Activated naive CD4-positive, alpha-beta T cell treated with anti-CD3 and anti-CD28 coated beads, Interleukin-2, amount 50 U/mL, for 72 hours (primary cell): ENCODE measurements at regions not wholly inside any gene's neighbourhood (a gene's known extent, or its start where the extent isn't known, plus 50 kb on each side); places are given as distances from the start of the nearest gene placed in this dataset.
"Not testable (repeated sequence)": the region's sequence is repeated elsewhere in the genome, so short reads cannot be mapped to it uniquely, and the experiment has no call there.

ENCODE experiments used
- ATAC-seq, 2 donors: fragments of 150-1000 bp; cut with Tn5 transposase; 2 replicates each; pipeline ENCODE4 v1.10.0; 2021; ENCODE audit warnings: mild to moderate bottlenecking in 2 of 2, moderate library complexity in 2 of 2
- DNase-seq, 2 donors: peaks; one replicate each; pipeline ENCODE4 v3.0.0; 2021 to 2022; ENCODE audit warnings: low spot score in 2 of 2
- H3K27ac Mint-ChIP-seq, 2 donors: one replicate each; pipeline ENCODE4 v1.8.0; 2022; ENCODE audit warnings: mild to moderate bottlenecking in 2 of 2, mixed read lengths in 2 of 2
- H3K36me3 Mint-ChIP-seq, 2 donors: one replicate each; pipeline ENCODE4 v1.8.0; 2022; ENCODE audit warnings: mixed read lengths in 2 of 2
- H3K9me3 Mint-ChIP-seq, 2 donors: one replicate each; pipeline ENCODE4 v1.8.0; 2022; ENCODE audit warnings: mixed read lengths in 2 of 2

GRCh38 chr1:90356101-90356500 lies 361.0 kb downstream of the BARHL2 start:
- no peak for ATAC-seq
- DNase-seq, result no peak
- Mint-ChIP-seq H3K36me3 (no peaks in the 10 kb centered on the region), H3K27ac (no peak overlapping the region), H3K9me3 (no peaks in the 10 kb centered on the region)

DNA sequence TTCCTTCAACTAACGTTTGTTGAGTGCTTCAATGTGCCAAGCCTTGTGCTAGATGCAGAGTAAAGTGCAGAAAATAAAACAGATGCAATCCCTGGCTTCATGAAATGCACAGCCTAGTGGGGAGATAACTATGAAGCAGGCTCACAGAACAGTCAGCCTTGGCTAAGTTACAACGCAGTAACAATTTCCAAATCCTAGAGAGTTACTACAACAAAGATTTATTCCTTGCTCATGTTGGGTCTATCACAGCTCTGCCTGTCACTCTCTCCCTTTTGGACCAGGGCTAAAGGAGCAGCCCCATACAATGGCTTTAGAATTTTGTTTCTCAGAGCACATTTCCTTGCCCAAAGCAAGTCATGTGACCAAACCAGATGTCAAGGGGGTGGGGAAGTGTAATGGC lies 359.8 kb downstream of the ZNF326 start:
- Mint-ChIP-seq H3K27ac (no peak overlapping the region), H3K36me3 (no peaks in the 10 kb centered on the region)
- no peak for ATAC-seq

GRCh38 chr1:90351019-90351418 lies 356.1 kb downstream of the ZNF326 start:
- Mint-ChIP-seq H3K36me3 (no peaks in the 10 kb centered on the region), H3K27ac (no peak overlapping the region), H3K9me3 (peaks cover 0 to 8% of the 10 kb centered on the region in 2 donors)
- ATAC-seq (no peak), DNase-seq (no peak)

More for the DNA sequence above, 359.8 kb downstream of the ZNF326 start:
- no peak for DNase-seq
- no peaks in the 10 kb centered on the region for H3K9me3 Mint-ChIP-seq

DNA sequence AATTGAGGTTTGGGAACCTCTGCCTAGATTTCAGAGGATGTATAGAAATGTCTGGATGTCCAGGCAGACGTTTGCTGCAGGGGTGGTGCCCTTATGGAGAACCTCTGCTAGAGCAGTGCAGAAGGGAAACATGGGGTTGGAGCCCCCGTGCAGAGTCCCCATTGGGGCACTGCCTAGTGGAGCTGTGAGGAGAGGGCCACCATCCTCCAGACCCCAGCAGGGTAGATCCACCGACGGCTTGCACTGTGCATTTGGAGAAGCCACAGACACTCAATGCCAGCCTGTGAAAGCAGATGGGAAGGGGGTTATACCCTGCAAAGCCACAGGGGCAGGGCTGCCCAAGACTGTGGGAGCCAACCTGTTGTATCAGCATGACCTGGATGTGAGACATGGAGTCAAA lies 354.6 kb downstream of the ZNF326 start:
- no peak overlapping the region for H3K27ac Mint-ChIP-seq
- no peak for ATAC-seq
- H3K36me3 Mint-ChIP-seq, result no peaks in the 10 kb centered on the region
- H3K9me3 Mint-ChIP-seq, result peaks cover 3 to 13% of the 10 kb centered on the region in 2 donors
- DNase-seq, result no peak

GRCh38 chr1:90348934-90349333 lies 354.0 kb downstream of the ZNF326 start:
- no peak for ATAC-seq
- Mint-ChIP-seq H3K27ac (no peak overlapping the region), H3K36me3 (no peaks in the 10 kb centered on the region), H3K9me3 (peaks cover 3 to 13% of the 10 kb centered on the region in 2 donors)
- DNase-seq, result no peak

DNA sequence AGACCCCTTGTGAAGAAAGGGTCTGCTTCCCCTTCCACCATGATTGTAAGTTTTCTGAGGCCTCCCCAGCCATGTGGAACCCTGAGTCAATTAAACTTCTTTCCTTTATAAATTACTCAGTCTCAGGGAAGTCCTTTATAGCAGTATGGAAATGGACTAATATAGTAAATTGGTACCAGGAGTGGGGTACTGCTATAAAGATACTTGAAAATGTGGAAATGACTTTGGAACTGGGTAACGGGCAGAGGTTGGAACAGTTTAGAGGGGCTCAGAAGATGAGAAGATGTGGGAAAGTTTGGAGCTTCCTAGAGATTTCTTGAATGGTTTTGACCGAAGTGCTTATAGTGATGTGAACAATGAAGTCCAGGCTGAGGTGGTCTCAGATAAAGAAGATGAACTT lies 353.5 kb downstream of the ZNF326 start:
- H3K27ac Mint-ChIP-seq, H3K36me3 Mint-ChIP-seq, DNase-seq, ATAC-seq: not testable (repeated sequence)
- peaks cover 3 to 13% of the 10 kb centered on the region in 2 donors for H3K9me3 Mint-ChIP-seq

DNA sequence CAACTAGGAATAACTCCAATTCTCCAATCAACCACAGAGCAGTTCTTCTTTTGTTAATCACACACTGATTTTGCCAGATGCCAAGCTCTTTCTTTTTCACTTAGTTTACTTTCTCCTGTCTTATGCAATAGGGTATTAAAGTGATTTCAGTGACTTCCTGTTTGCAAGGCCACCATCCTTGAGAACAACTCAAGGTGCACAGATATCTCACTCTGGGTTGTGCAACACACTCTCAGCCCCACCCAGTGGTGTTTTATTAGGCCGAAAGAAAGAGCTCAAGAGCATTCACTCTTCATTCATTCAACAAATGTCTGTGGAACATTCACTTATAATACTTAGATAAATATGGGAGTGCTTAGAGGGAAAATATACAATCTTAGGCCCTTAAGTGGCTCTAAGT lies 352.5 kb downstream of the ZNF326 start:
- no peak for ATAC-seq
- Mint-ChIP-seq H3K9me3 (peaks cover 3 to 13% of the 10 kb centered on the region in 2 donors), H3K27ac (no peak overlapping the region)

GRCh38 chr1:90346757-90347156 lies 351.8 kb downstream of the ZNF326 start:
- Mint-ChIP-seq H3K36me3 (no peaks in the 10 kb centered on the region), H3K27ac (no peak overlapping the region), H3K9me3 (peaks cover 3 to 13% of the 10 kb centered on the region in 2 donors)
- no peak for ATAC-seq
- no peak for DNase-seq

More for the DNA sequence above, 352.5 kb downstream of the ZNF326 start:
- DNase-seq, result no peak
- no peaks in the 10 kb centered on the region for H3K36me3 Mint-ChIP-seq

- Mint-ChIP-seq H3K9me3 (peaks cover 3 to 13% of the 10 kb centered on the region in 2 donors), H3K36me3 (no peaks in the 10 kb centered on the region), H3K27ac (no peak overlapping the region)
- ATAC-seq (no peak), DNase-seq (no peak)
Observed at GRCh38 chr1:90346349-90346748, 351.4 kb downstream of the ZNF326 start.

DNA sequence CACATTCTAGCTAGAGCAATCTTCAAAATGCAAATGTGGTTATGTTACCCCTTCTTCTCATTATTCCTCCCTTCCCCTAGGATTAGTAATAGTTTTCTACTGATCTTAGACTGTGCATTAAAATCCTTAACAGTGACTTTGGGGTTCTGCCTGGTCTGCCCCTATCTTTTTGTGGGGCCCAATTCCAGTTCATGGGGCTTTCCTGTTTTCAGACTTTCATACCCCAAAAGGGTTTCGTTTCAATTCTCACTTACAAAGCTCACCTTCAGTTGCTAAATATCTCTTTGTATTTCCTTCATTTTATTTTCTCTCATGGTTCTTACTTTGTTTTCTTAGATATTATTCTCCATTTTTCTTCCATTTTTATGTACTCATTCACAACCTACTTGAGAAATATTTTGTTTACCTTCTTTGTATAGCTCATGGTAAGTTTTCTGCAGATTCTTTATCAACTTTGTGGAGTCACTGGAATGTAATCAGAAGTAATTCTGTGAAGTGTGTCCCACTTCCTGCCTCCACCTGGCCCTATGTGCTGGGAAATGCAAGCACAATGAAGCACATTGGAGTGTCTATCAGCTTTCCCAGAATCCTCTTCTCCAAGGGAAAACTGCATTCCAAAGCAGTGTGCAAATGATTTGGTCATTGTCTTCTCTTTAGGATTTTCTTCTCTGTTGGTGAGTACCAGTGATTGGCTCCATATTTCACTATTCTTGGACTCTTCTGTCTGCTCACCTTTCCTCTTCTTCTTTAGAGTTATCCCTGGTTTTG lies 350.2 kb downstream of the ZNF326 start:
- ATAC-seq (no peak), DNase-seq (no peak)
- H3K27ac Mint-ChIP-seq, result no peak overlapping the region
- H3K9me3 Mint-ChIP-seq, result peaks cover 3 to 13% of the 10 kb centered on the region in 2 donors
- H3K36me3 Mint-ChIP-seq, result no peaks in the 10 kb centered on the region

DNA sequence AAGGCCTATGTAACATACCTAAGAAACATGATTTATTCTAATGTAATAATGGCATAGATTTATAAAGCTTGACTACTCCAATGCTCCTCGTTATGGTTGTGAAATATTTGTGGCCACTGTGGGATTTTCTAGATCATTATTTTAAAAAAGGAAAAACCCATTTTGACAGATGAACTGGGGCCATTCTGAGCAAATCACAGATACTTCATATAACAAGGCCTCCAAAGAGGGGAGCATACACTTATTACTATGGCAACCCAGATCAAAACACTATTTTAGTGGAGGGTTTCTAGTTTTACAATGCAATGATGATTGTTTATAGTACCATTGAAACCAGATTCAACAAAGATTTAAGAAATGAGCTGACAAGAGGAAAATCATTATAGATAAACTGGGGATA lies 346.6 kb downstream of the ZNF326 start:
- Mint-ChIP-seq H3K27ac (no peak overlapping the region), H3K36me3 (no peaks in the 10 kb centered on the region), H3K9me3 (peaks cover 3 to 5% of the 10 kb centered on the region in 2 donors)
- ATAC-seq (no peak), DNase-seq (no peak)

- Mint-ChIP-seq H3K36me3 (no peaks in the 10 kb centered on the region), H3K27ac (no peak overlapping the region), H3K9me3 (peaks cover under 1 to 2% of the 10 kb centered on the region in 2 donors)
- ATAC-seq (no peak), DNase-seq (no peak)
Observed at GRCh38 chr1:90340606-90341005, 345.7 kb downstream of the ZNF326 start.

GRCh38 chr1:90339811-90340210 lies 344.9 kb downstream of the ZNF326 start:
- ATAC-seq, result no peak
- no peak overlapping the region for H3K27ac Mint-ChIP-seq

DNA sequence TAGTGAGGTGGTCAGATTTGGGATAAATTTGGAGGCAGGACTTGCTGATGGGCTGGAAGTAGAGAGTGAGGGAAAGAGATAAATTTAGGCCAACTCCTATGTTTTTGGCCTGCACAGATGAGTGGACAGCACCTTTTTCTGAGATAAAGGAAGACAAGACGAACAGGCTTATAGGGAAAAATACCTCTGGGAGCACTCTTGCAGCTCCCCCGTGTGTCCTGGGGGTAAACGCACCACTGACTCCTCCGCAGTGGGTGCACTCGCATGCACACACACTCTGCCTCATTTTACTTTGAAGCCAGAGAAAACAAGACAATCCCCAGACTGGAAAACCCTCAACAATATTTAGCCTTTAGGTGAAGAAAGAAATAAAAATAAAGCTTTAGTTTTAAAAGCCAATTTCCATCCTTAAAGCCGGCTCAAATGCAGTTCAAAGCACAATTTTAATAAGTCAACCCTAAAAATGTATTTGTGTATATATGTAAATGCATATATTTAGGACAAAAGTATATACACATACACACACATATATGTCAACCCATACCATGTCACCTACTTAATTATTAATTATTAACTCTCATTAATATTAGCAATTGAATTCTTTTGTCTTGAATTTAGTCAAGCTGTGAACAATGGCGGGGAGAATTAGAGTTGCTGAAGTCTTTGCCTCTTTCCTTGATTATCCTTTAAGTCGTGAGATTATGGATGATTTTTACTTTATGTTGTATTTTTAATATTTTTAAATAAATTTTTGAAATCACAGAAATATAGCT lies 341.8 kb downstream of the ZNF326 start:
- DNase-seq (no peak), ATAC-seq (no peak)
- Mint-ChIP-seq H3K27ac (no peak overlapping the region), H3K9me3 (no peaks in the 10 kb centered on the region), H3K36me3 (no peaks in the 10 kb centered on the region)

More at GRCh38 chr1:90339811-90340210, 344.9 kb downstream of the ZNF326 start:
- Mint-ChIP-seq H3K9me3 (no peaks in the 10 kb centered on the region), H3K36me3 (no peaks in the 10 kb centered on the region)
- no peak for DNase-seq

DNA sequence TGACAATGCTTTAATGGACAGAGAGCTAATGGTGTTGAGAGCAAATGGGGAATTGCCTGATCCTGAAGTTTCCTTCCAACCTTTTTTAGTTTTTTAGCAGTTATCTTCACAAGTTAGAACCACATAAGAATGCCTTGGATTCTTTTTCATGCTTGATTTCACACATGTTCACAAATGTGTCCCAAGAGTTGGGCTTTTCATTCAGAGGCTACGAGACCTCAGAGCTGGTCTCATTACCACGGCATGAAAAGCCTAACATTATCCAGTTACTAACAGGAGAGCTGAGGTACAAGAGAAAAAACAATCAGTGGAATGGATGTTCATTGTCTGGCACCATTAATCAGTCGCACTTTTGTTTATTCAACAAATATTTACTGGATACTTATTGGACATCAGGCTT lies 340.6 kb downstream of the ZNF326 start:
- H3K36me3 Mint-ChIP-seq, result no peaks in the 10 kb centered on the region
- ATAC-seq (no peak), DNase-seq (no peak)
- no peaks in the 10 kb centered on the region for H3K9me3 Mint-ChIP-seq
- no peak overlapping the region for H3K27ac Mint-ChIP-seq

DNA sequence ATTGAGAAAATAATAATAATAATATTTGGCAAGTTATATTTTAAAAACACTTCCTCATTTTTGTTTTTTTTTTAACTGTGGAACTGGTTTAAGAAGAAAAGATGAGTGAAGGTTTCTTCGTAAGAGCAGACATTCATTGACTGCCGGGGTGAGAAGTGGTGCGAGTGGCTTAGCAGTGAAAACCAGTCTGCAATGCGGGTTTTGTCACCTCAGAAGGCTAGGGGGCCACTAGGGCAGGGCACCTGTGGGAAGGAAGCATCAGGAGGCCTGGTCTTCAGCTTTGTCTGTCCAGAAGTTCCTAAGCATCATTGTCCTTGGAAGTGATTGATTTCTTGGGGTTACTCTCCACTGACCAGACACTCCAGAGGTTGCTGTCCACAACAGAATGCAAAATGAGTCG lies 339.2 kb downstream of the ZNF326 start:
- Mint-ChIP-seq H3K27ac (no peak overlapping the region), H3K9me3 (no peaks in the 10 kb centered on the region), H3K36me3 (no peaks in the 10 kb centered on the region)
- no peak for DNase-seq
- ATAC-seq, result no peak

DNA sequence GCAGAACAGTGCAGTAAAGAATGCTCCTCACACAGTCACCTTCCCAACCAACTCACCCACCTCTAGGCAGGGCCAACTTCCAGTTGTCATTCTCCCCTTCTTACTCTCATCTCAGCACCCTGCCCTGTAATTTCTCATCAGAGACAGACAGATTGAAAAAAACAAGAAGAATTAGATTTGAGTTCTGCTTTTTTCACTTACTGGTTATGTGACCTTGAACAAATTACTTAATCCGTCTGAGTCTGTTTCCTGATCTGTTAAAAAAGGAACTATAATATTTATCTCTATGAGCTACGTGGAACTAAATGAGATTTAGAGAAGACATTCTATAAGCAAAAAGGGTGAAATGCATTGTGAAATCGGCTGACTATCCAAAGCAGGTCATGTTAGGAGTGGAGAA lies 330.3 kb downstream of the ZNF326 start:
- no peak for DNase-seq
- Mint-ChIP-seq H3K27ac (no peak overlapping the region), H3K36me3 (no peaks in the 10 kb centered on the region), H3K9me3 (no peaks in the 10 kb centered on the region)
- ATAC-seq, result no peak

- ATAC-seq (no peak), DNase-seq (no peak)
- H3K27ac Mint-ChIP-seq, result no peak overlapping the region
- no peaks in the 10 kb centered on the region for H3K36me3 Mint-ChIP-seq
- no peaks in the 10 kb centered on the region for H3K9me3 Mint-ChIP-seq
Observed at GRCh38 chr1:90322186-90322585, 327.3 kb downstream of the ZNF326 start.
